ENCODE measurements at regions not wholly inside any gene's neighbourhood (a gene's known extent, or its start where the extent isn't known, plus 50 kb on each side); places are given as distances from the start of the nearest gene placed in this dataset.

DNA sequence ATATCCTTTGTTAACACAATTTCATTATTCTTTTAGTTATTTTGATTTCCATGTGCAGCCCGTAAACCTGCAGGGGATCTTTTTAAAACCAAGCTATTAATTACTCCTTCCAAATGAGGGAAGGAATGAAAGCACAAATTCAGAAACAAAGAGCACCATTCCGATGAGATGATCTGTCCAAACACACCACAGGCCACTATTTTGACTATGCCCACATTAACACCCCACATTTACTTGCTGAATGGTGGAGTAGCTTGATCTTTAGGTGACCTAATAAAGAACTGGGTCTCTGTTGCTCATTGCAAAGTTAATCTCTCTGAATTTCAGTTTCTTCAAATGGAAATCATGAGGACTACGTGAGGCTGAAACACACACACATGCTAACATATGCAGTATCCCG is 218.0 kb downstream of the IRS1 start:
- TF ChIP-seq, protein P1, sequence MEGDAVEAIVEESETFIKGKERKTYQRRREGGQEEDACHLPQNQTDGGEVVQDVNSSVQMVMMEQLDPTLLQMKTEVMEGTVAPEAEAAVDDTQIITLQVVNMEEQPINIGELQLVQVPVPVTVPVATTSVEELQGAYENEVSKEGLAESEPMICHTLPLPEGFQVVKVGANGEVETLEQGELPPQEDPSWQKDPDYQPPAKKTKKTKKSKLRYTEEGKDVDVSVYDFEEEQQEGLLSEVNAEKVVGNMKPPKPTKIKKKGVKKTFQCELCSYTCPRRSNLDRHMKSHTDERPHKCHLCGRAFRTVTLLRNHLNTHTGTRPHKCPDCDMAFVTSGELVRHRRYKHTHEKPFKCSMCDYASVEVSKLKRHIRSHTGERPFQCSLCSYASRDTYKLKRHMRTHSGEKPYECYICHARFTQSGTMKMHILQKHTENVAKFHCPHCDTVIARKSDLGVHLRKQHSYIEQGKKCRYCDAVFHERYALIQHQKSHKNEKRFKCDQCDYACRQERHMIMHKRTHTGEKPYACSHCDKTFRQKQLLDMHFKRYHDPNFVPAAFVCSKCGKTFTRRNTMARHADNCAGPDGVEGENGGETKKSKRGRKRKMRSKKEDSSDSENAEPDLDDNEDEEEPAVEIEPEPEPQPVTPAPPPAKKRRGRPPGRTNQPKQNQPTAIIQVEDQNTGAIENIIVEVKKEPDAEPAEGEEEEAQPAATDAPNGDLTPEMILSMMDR (IDR thresholded peaks at IDR 0.05; ENCODE audit: borderline replicate concordance, extremely low read depth, insufficient read depth) = no peak
- no peak overlapping the region for H3K27ac ChIP-seq (ENCODE audit: low read depth in 2 of 2, low read length in 2 of 2)
- peaks cover 0 to 13% (median 0%) of the 10 kb centered on the region in 3 donors for H3K4me1 ChIP-seq (ENCODE audit: control insufficient read depth in 2 of 3, insufficient read depth in 2 of 3, low read depth in 1 of 3, low read length in 3 of 3)
- no peak for DNase-seq
- intact Hi-C loops (cut with DNase I) = no loop called here
- no peak overlapping the region for H3K9ac ChIP-seq (ENCODE audit: low read length in 3 of 3)
- H3K4me3 ChIP-seq (ENCODE audit: low read length in 3 of 3) = no peak overlapping the region
- H3K36me3 ChIP-seq (ENCODE audit: control insufficient read depth in 2 of 3, insufficient read depth in 3 of 3, low read length in 3 of 3) = no peaks in the 10 kb centered on the region
- no peaks in the 10 kb centered on the region for H3K9me3 ChIP-seq (ENCODE audit: control insufficient read depth in 2 of 3, insufficient read depth in 1 of 3, low read length in 3 of 3)
- no peaks in the 10 kb centered on the region for H3K27me3 ChIP-seq (ENCODE audit: control insufficient read depth, insufficient read depth, low read length)
- FAIRE-seq = no peak

DNA sequence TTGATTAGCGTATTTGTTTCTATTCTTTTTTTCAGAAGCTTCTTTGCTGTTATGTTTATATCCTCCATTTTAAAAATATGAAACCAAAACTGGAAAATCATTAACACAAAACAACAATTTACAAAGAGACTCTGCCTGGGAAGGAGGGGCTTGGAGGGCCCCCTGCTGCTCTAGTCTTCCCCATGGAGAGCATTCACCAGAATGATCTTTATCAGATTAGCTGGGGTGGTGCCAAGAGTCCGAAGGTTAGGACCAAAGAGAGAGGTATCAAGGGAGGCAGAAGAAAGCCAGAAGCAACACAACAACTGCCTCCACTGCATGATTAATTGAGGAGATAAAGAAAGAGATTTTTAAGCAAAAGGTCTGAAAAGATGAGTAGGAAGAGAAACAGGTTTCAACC is 218.6 kb downstream of the IRS1 start:
- intact Hi-C loops (cut with DNase I) = no loop called here
- FAIRE-seq (no peak), DNase-seq (no peak)
- Histone ChIP-seq H3K4me1 (ENCODE audit: control insufficient read depth in 2 of 3, insufficient read depth in 2 of 3, low read depth in 1 of 3, low read length in 3 of 3) (peaks cover 0 to 13% (median 0%) of the 10 kb centered on the region in 3 donors), H3K9ac (ENCODE audit: low read length in 3 of 3) (no peak overlapping the region), H3K9me3 (ENCODE audit: control insufficient read depth in 2 of 3, insufficient read depth in 1 of 3, low read length in 3 of 3) (no peaks in the 10 kb centered on the region), H3K27me3 (ENCODE audit: control insufficient read depth, insufficient read depth, low read length) (no peaks in the 10 kb centered on the region), H3K4me3 (ENCODE audit: low read length in 3 of 3) (no peak overlapping the region), H3K27ac (ENCODE audit: low read depth in 2 of 2, low read length in 2 of 2) (no peak overlapping the region), H3K36me3 (ENCODE audit: control insufficient read depth in 2 of 3, insufficient read depth in 3 of 3, low read length in 3 of 3) (no peaks in the 10 kb centered on the region)
- TF ChIP-seq, protein P1 (IDR thresholded peaks at IDR 0.05; ENCODE audit: borderline replicate concordance, extremely low read depth, insufficient read depth) = no peak

DNA sequence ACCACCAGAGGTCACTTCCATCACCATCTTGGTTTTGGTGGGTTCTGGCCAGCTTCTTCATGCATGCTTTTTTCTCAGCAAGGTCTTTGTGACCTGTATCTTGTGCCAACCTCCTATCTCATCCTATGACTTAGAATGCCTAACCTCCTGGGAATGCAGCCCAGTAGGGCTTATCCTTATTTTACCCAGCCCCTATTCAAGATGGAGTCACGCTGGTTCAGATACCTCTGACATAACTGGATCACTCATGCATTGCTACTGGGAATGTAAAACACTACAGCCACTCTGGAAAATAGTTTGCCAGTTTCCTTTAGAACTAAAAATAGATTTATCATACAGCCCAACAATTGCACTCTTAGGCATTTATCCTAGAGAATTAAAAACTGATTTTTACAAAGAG is 219.2 kb downstream of the IRS1 start:
- Histone ChIP-seq H3K4me1 (ENCODE audit: control insufficient read depth in 2 of 3, insufficient read depth in 2 of 3, low read depth in 1 of 3, low read length in 3 of 3) (peaks cover 0 to 13% (median 0%) of the 10 kb centered on the region in 3 donors), H3K36me3 (ENCODE audit: control insufficient read depth in 2 of 3, insufficient read depth in 3 of 3, low read length in 3 of 3) (no peaks in the 10 kb centered on the region), H3K27ac (ENCODE audit: low read depth in 2 of 2, low read length in 2 of 2) (no peak overlapping the region), H3K27me3 (ENCODE audit: control insufficient read depth, insufficient read depth, low read length) (no peaks in the 10 kb centered on the region), H3K4me3 (ENCODE audit: low read length in 3 of 3) (no peak overlapping the region), H3K9ac (ENCODE audit: low read length in 3 of 3) (no peak overlapping the region), H3K9me3 (ENCODE audit: control insufficient read depth in 2 of 3, insufficient read depth in 1 of 3, low read length in 3 of 3) (no peaks in the 10 kb centered on the region)
- DNase-seq (no peak), FAIRE-seq (no peak)
- intact Hi-C loops (cut with DNase I) = no loop called here
- TF ChIP-seq, protein P1 (IDR thresholded peaks at IDR 0.05; ENCODE audit: borderline replicate concordance, extremely low read depth, insufficient read depth) = no peak

DNA sequence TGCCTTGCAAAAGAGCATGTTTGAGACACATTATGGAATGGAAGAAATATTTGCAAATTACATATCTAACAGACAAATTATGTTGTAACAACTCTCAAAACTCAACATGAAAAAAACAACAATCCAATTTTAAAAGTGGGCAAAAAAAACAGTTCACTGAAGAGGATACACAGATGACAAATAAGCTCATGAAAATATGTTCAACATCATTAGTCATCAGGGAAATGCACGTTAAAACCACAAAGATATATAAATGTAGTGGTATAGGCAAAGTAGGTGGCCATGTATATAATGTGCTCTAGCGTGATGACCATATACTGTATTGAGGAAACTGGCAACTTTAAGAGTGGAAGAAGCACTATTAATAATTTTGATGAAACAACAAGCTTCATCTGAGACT is 220.1 kb downstream of the IRS1 start:
- H3K9ac ChIP-seq (ENCODE audit: low read length in 3 of 3) = no peak overlapping the region
- no peak overlapping the region for H3K4me3 ChIP-seq (ENCODE audit: low read length in 3 of 3)
- TF ChIP-seq, protein P1 (IDR thresholded peaks at IDR 0.05; ENCODE audit: borderline replicate concordance, extremely low read depth, insufficient read depth) = no peak
- no peaks in the 10 kb centered on the region for H3K9me3 ChIP-seq (ENCODE audit: control insufficient read depth in 2 of 3, insufficient read depth in 1 of 3, low read length in 3 of 3)
- H3K36me3 ChIP-seq (ENCODE audit: control insufficient read depth in 2 of 3, insufficient read depth in 3 of 3, low read length in 3 of 3) = no peaks in the 10 kb centered on the region
- H3K4me1 ChIP-seq (ENCODE audit: control insufficient read depth in 2 of 3, insufficient read depth in 2 of 3, low read depth in 1 of 3, low read length in 3 of 3) = peaks cover 0 to 13% (median 0%) of the 10 kb centered on the region in 3 donors
- intact Hi-C loops (cut with DNase I) = no loop called here
- DNase-seq (no peak), FAIRE-seq (no peak)
- no peak overlapping the region for H3K27ac ChIP-seq (ENCODE audit: low read depth in 2 of 2, low read length in 2 of 2)
- H3K27me3 ChIP-seq (ENCODE audit: control insufficient read depth, insufficient read depth, low read length) = no peaks in the 10 kb centered on the region
